ENCODE measurements at regions not wholly inside any gene's neighbourhood (a gene's known extent, or its start where the extent isn't known, plus 50 kb on each side); places are given as distances from the start of the nearest gene placed in this dataset.

DNA sequence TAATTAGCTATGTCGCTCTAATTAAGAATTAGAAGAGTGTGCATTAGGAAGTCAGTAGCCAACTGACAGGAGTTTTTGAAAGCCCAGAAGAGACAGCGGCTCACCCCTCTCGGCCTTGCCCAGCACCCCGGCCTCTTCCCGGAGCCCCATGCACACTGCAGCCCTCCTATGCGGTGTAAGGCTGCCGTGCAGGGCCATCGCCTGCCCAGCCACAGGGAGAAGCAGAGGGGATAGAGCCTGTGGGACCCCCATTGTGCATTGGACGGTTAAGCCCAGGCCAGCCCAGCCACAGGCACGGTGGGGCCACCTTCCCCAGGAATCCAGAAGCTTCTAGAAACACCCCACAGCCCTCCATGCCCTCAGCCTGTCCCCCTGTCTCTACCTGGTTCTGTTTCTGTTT lies 569.7 kb upstream of the MKI67 start:
- no peaks in the 10 kb centered on the region for H3K36me3 ChIP-seq (ENCODE audit: insufficient read depth, low read length)
- H3K27ac ChIP-seq (ENCODE audit: low read depth, low read length) = no peak overlapping the region
- 86% methylated on average over 10 of the region's 10 CpGs for WGBS
- H3K9ac ChIP-seq (ENCODE audit: low read depth, low read length) = no peak overlapping the region
- no peak overlapping the region for H3K4me3 ChIP-seq (ENCODE audit: low read length)
- H3K9me3 ChIP-seq (ENCODE audit: insufficient read depth, low read depth, low read length) = no peaks in the 10 kb centered on the region
- peaks cover 29% of the 10 kb centered on the region for H3K4me1 ChIP-seq (ENCODE audit: insufficient read depth, low read length)
- H3K27me3 ChIP-seq (ENCODE audit: insufficient read depth, low read length) = 0 out of 2 replicates have a peak, but pooled peaks cover 3% of the 10 kb centered on the region

DNA sequence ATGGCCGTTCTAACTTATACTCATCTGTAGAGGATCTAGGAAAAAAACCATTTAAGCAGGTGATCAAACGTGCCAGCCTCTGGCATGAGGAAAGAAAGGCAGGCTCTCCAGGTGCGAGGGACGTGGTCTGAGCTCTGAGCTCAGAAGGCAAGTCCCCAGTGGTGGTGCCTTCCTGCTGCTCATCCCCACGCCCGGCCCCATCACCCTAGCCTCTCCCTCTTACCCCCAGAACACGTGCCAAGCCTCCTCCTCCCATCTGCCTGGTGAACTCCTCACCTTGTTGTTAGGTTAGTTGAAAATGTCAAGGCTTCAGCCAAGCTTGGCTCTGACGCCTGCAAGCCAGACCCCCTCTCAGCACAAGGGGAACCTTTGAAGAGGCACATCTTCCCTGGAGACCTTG lies 571.2 kb upstream of the MKI67 start:
- Histone ChIP-seq H3K9me3 (ENCODE audit: insufficient read depth, low read depth, low read length) (no peaks in the 10 kb centered on the region), H3K27me3 (ENCODE audit: insufficient read depth, low read length) (no peaks in the 10 kb centered on the region), H3K36me3 (ENCODE audit: insufficient read depth, low read length) (no peaks in the 10 kb centered on the region), H3K27ac (ENCODE audit: low read depth, low read length) (no peak overlapping the region), H3K9ac (ENCODE audit: low read depth, low read length) (no peak overlapping the region), H3K4me1 (ENCODE audit: insufficient read depth, low read length) (peaks cover 24% of the 10 kb centered on the region), H3K4me3 (ENCODE audit: low read length) (no peak overlapping the region)
- WGBS = 87% methylated on average over 8 of the region's 8 CpGs

DNA sequence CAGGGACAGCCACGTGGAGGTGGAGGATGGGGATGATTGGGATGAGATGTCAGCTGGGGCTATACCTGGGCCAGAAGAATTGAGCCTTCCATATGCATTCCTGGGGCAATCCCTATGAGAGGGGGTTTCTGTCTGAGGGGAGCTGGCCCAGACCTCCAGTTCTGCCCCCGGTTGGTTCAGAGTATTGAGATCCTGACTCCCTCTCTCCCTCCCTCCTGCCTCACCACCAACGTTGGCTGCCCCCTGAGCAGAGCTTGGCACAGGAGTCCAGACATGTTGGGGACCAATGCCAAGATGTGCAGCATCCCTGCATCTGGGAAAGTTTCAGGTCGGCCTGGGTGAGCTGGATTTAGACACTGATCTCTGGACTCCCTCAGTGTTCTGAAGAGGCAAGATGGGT lies 575.2 kb upstream of the MKI67 start:
- WGBS = 66% methylated on average over 4 of the region's 4 CpGs
- H3K9me3 ChIP-seq (ENCODE audit: insufficient read depth, low read depth, low read length) = no peaks in the 10 kb centered on the region
- H3K9ac ChIP-seq (ENCODE audit: low read depth, low read length) = no peak overlapping the region
- H3K27ac ChIP-seq (ENCODE audit: low read depth, low read length) = no peak overlapping the region
- peaks cover 9% of the 10 kb centered on the region for H3K4me1 ChIP-seq (ENCODE audit: insufficient read depth, low read length)
- H3K36me3 ChIP-seq (ENCODE audit: insufficient read depth, low read length) = no peaks in the 10 kb centered on the region
- no peak overlapping the region for H3K4me3 ChIP-seq (ENCODE audit: low read length)
- no peaks in the 10 kb centered on the region for H3K27me3 ChIP-seq (ENCODE audit: insufficient read depth, low read length)

DNA sequence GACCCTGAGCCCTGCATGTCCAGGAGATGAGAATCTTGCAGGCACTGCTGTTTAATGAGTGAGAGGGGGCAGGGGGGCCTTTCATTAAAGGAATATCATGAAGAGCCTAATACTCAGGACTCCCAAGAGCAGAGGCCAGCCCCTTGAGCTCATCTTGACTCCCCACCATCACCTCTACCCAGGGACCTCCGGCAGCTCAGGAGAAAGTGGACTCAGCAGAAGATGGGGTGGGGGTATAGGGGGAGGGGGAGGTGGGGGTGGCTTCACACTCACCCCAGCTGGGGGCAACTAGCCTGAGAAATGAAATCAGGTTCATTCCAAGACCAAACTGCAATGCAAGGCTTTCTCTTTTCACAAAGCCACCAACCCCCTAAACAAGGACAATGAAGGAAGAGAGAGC lies 575.6 kb upstream of the MKI67 start:
- Histone ChIP-seq H3K9me3 (ENCODE audit: insufficient read depth, low read depth, low read length) (no peaks in the 10 kb centered on the region), H3K27ac (ENCODE audit: low read depth, low read length) (no peak overlapping the region), H3K36me3 (ENCODE audit: insufficient read depth, low read length) (no peaks in the 10 kb centered on the region), H3K4me1 (ENCODE audit: insufficient read depth, low read length) (peaks cover 5% of the 10 kb centered on the region), H3K9ac (ENCODE audit: low read depth, low read length) (no peak overlapping the region), H3K4me3 (ENCODE audit: low read length) (no peak overlapping the region), H3K27me3 (ENCODE audit: insufficient read depth, low read length) (no peaks in the 10 kb centered on the region)
- no CpG with 5 or more reads among the region's 1 CpG for WGBS

DNA sequence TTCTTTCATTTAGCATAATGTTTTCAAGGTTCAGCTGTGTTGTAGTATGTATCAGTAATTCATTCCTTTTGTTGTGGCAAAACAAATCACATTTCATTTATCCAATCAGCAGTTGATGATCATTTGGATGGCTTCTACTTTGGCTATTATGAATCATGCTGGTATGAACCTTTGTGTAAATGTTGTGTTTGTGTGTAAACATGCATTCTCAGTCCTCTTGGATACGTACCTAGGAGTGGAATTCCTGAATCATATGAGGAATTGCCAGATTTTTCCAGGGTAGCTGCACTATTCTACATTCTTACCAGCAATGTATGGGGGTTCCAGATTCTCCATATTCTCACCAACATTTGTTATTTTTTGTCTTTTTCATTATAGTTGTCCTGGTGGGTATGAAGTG lies 578.5 kb upstream of the MKI67 start:
- no peak overlapping the region for H3K27ac ChIP-seq (ENCODE audit: low read depth, low read length)
- 100% methylated on average over 1 of the region's 1 CpG for WGBS
- H3K9ac ChIP-seq (ENCODE audit: low read depth, low read length) = no peak overlapping the region
- no peaks in the 10 kb centered on the region for H3K4me1 ChIP-seq (ENCODE audit: insufficient read depth, low read length)
- H3K4me3 ChIP-seq (ENCODE audit: low read length) = no peak overlapping the region
- no peaks in the 10 kb centered on the region for H3K9me3 ChIP-seq (ENCODE audit: insufficient read depth, low read depth, low read length)
- H3K27me3 ChIP-seq (ENCODE audit: insufficient read depth, low read length) = no peaks in the 10 kb centered on the region
- H3K36me3 ChIP-seq (ENCODE audit: insufficient read depth, low read length) = no peaks in the 10 kb centered on the region

DNA sequence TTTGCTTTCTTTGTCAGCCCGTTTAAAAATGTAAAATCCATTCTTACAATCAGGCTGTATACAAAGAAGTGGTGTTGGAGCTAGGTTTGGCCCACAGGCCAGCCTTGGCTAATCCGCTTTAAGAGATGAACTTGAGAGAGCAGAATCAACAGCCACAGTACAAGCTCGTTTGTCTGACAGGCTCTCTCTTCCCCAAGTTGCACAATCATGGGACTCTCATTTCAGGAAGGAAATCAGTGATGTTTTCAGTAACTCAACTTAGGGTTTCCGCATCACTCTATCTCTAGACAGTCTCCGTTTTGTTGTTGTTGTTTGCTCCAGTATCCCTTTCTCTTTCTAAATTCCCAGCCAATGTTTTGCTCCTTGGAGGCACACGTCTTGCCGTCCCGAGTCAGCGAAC lies 582.0 kb upstream of the MKI67 start:
- 95% methylated on average over 9 of the region's 9 CpGs for WGBS
- H3K9ac ChIP-seq (ENCODE audit: low read depth, low read length) = no peak overlapping the region

DNA sequence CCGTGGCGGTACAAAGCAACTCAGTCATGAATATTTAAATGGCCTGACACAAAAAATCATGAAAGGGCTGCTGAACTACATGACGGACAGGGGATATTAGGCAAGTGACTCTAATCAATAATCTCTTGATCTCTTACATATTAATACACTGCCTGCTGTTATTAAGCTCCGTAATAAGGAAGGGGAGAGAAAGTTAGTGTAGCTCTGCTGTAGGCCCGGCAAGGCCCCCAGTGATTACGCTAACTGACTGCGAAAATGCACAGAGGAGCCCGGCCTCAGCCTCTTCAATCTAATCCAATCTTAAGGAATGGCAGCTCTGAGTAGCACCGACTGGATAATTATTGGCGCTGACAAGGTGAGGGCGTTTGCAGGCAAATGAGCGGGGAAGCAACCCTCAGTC lies 583.5 kb upstream of the MKI67 start:
- WGBS = 97% methylated on average over 12 of the region's 12 CpGs
- Histone ChIP-seq H3K27me3 (ENCODE audit: insufficient read depth, low read length) (no peaks in the 10 kb centered on the region), H3K36me3 (ENCODE audit: insufficient read depth, low read length) (no peaks in the 10 kb centered on the region), H3K9ac (ENCODE audit: low read depth, low read length) (no peak overlapping the region), H3K9me3 (ENCODE audit: insufficient read depth, low read depth, low read length) (no peaks in the 10 kb centered on the region), H3K27ac (ENCODE audit: low read depth, low read length) (no peak overlapping the region), H3K4me3 (ENCODE audit: low read length) (no peak overlapping the region), H3K4me1 (ENCODE audit: insufficient read depth, low read length) (no peaks in the 10 kb centered on the region)

More for the DNA sequence above, 582.0 kb upstream of the MKI67 start:
- no peak overlapping the region for H3K4me3 ChIP-seq (ENCODE audit: low read length)
- no peak overlapping the region for H3K27ac ChIP-seq (ENCODE audit: low read depth, low read length)
- no peaks in the 10 kb centered on the region for H3K9me3 ChIP-seq (ENCODE audit: insufficient read depth, low read depth, low read length)
- no peaks in the 10 kb centered on the region for H3K36me3 ChIP-seq (ENCODE audit: insufficient read depth, low read length)
- H3K27me3 ChIP-seq (ENCODE audit: insufficient read depth, low read length) = no peaks in the 10 kb centered on the region
- H3K4me1 ChIP-seq (ENCODE audit: insufficient read depth, low read length) = no peaks in the 10 kb centered on the region

DNA sequence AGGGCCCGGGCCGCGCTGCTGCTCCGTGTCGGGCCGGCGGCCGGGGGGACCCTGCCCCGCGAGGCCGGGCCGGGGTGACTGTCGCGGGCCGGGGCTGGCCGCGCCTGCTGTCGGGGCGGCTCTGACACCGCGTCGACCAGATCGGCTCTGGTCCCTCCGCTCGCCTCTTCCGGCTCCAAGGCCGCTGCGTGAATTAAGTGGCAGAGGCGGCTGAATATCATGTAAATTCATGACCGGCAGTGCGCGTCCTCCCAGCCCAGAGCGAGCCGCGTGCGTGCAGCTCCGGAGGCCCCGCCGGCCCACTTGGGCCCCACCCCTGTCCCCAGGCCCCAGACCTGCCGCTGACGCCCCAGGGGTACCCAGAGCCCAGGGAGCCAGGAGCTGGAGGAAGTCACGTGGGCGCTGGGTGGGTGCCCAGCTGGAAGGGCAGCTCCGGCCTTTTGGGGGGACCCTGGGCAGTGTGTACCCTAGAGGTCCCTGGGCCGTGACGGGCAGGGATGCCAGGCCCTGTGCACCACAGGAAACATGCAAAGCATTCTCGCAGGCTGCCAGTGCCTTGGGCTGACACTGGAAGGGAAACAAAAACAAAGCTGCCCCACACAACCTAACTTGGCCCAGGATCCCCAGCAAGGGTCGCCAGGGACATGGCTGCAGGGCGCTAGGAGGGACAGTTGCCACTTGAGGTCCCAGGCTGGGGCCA lies 584.0 kb upstream of the MKI67 start:
- Histone ChIP-seq H3K4me1 (ENCODE audit: insufficient read depth, low read length) (peaks cover 4% of the 10 kb centered on the region), H3K27me3 (ENCODE audit: insufficient read depth, low read length) (no peaks in the 10 kb centered on the region), H3K27ac (ENCODE audit: low read depth, low read length) (no peak overlapping the region), H3K36me3 (ENCODE audit: insufficient read depth, low read length) (no peaks in the 10 kb centered on the region), H3K4me3 (ENCODE audit: low read length) (no peak overlapping the region), H3K9me3 (ENCODE audit: insufficient read depth, low read depth, low read length) (no peaks in the 10 kb centered on the region), H3K9ac (ENCODE audit: low read depth, low read length) (no peak overlapping the region)
- 97% methylated on average over 49 of the region's 49 CpGs for WGBS

DNA sequence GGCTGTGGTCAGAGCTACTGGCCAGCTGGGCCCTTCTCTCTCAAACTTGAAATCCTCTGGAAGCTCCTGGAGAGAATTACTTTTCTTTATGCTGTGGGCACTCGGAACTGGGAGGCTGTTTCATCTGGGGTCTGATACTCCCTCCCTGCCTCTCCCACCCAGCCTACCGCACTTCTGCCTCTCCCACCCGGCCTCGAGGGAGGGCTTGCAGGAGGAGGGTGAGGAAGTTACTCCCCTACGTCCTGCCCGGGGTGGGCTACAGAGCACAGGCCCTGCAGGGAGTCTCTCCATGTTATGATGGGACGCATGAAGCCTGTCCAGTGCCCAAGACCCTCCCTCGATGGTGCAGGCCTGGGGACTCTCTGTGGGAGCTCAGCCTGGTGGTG lies 584.6 kb upstream of the MKI67 start:
- 91% methylated on average over 8 of the region's 8 CpGs for WGBS

DNA sequence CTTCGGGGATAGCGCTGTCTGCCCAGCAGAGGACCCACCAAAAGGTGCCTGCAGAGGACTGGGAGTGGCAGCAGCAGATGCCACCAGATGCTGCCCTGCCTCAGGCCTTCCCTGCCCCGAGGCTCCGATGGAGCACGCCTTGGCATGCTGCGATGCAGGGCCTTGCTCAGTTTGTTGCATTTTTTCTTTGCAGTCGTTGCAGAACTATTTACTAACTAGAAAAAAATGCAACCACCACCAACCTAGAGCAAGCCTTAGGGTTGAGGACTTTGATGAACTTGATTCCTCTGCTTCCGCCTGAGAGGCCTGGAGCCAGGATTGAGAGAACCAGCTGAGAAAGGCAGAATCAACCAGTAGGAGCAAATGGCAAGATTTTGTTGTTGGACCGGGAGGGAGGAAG lies 585.6 kb upstream of the MKI67 start:
- no peaks in the 10 kb centered on the region for H3K9me3 ChIP-seq (ENCODE audit: insufficient read depth, low read depth, low read length)

More for the DNA sequence above, 584.6 kb upstream of the MKI67 start:
- Histone ChIP-seq H3K27me3 (ENCODE audit: insufficient read depth, low read length) (no peaks in the 10 kb centered on the region), H3K9ac (ENCODE audit: low read depth, low read length) (no peak overlapping the region), H3K36me3 (ENCODE audit: insufficient read depth, low read length) (no peaks in the 10 kb centered on the region), H3K4me3 (ENCODE audit: low read length) (no peak overlapping the region), H3K27ac (ENCODE audit: low read depth, low read length) (no peak overlapping the region), H3K9me3 (ENCODE audit: insufficient read depth, low read depth, low read length) (no peaks in the 10 kb centered on the region), H3K4me1 (ENCODE audit: insufficient read depth, low read length) (peaks cover 5% of the 10 kb centered on the region)

DNA sequence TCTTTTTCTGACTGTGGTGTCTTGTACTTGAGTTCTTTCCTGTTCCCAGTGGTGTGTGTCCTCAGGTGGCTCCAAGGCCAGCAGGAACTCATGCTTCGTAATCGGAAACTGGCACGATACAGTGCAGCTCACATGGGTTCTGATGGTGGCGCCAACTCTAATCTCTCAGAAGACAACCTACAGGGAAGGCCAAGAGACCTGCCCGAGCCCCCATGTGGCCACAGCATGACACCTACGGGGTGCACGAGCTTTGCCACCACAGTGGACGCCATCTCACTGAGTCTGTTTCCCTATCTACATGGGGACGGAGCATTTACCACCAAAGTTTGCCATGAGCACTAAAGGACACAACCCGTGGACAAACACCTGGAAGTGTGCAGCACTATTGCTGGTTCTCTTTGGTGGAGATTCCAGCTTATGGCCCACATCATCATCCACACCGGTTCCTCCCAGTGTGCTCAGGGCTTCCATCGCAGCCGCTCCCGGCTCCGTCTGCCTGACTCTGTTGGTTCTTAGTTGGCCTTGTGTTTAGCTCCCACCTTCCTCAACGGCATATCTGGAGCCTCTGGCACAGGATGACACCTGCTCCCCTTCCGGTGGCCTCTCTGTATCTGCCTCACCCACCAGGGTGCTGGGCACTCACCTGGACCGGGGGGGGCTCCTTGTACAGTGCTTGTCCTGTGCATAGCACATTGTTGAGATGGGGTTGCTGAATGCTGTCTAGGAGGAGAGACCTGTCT lies 586.6 kb upstream of the MKI67 start:
- no peaks in the 10 kb centered on the region for H3K36me3 ChIP-seq (ENCODE audit: insufficient read depth, low read length)
- no peaks in the 10 kb centered on the region for H3K27me3 ChIP-seq (ENCODE audit: insufficient read depth, low read length)
- 94% methylated on average over 18 of the region's 18 CpGs for WGBS
- H3K9ac ChIP-seq (ENCODE audit: low read depth, low read length) = no peak overlapping the region
- peaks cover 5% of the 10 kb centered on the region for H3K4me1 ChIP-seq (ENCODE audit: insufficient read depth, low read length)
- H3K4me3 ChIP-seq (ENCODE audit: low read length) = no peak overlapping the region
- no peak overlapping the region for H3K27ac ChIP-seq (ENCODE audit: low read depth, low read length)
- no peaks in the 10 kb centered on the region for H3K9me3 ChIP-seq (ENCODE audit: insufficient read depth, low read depth, low read length)

More for the DNA sequence above, 585.6 kb upstream of the MKI67 start:
- 97% methylated on average over 9 of the region's 9 CpGs for WGBS
- H3K9ac ChIP-seq (ENCODE audit: low read depth, low read length) = no peak overlapping the region
- H3K4me3 ChIP-seq (ENCODE audit: low read length) = no peak overlapping the region
- no peak overlapping the region for H3K27ac ChIP-seq (ENCODE audit: low read depth, low read length)
- H3K4me1 ChIP-seq (ENCODE audit: insufficient read depth, low read length) = peaks cover 5% of the 10 kb centered on the region
- H3K27me3 ChIP-seq (ENCODE audit: insufficient read depth, low read length) = no peaks in the 10 kb centered on the region
- no peaks in the 10 kb centered on the region for H3K36me3 ChIP-seq (ENCODE audit: insufficient read depth, low read length)
